Fibroblast of lung (primary cell): ENCODE measurements at regions not wholly inside any gene's neighbourhood (a gene's known extent, or its start where the extent isn't known, plus 50 kb on each side); places are given as distances from the start of the nearest gene placed in this dataset.

Experiments used
- DNase-seq, 2 donors: peaks; one replicate each; pipeline versions ENCODE4 v3.0.0 to v3.0.0-alpha.2; 2010; ENCODE audit warnings: low read depth in 2 of 2
- H2AFZ ChIP-seq: 2 replicates; pipeline ENCODE4 v1.5.1; 2012; ENCODE audit warnings: low read length, control low read depth, inconsistent platforms
- H3K27ac ChIP-seq: 2 replicates; pipeline ENCODE4 v1.5.1; 2011; ENCODE audit warnings: low read length, control low read depth; ENCODE audit not compliant: insufficient read depth
- H3K27me3 ChIP-seq: 2 replicates; pipeline ENCODE4 v1.5.1; 2011; ENCODE audit warnings: mild to moderate bottlenecking, low read length; ENCODE audit not compliant: control insufficient read depth, insufficient read depth
- H3K36me3 ChIP-seq: 2 replicates; pipeline ENCODE4 v1.5.1; 2011; ENCODE audit warnings: low read length; ENCODE audit not compliant: control insufficient read depth, insufficient read depth
- H3K4me1 ChIP-seq: 2 replicates; pipeline ENCODE4 v1.5.1; 2011; ENCODE audit warnings: low read length; ENCODE audit not compliant: control insufficient read depth, insufficient read depth; ENCODE audit errors: extremely low read depth
- H3K4me2 ChIP-seq: 2 replicates; pipeline ENCODE4 v1.5.1; 2011; ENCODE audit warnings: low read length, control low read depth; ENCODE audit not compliant: insufficient read depth; ENCODE audit errors: extremely low read depth
- H3K4me3 ChIP-seq, 4 experiments: fragments of 200-600 bp in 1 of 4; sonication (generic) in 1 of 4; replicated peaks in 1 of 4; 2 replicates each; pipeline ENCODE4 v1.5.1; 2011 to 2016; ENCODE audit warnings: low read length in 4 of 4, low read depth in 3 of 4, mild to moderate bottlenecking in 3 of 4, control low read depth in 2 of 4, inconsistent platforms in 1 of 4, mixed read lengths in 1 of 4; ENCODE audit not compliant: insufficient read depth in 1 of 4; ENCODE audit errors: control extremely low read depth in 1 of 4
- H3K79me2 ChIP-seq: 2 replicates; pipeline ENCODE4 v1.5.1; 2012; ENCODE audit warnings: mild to moderate bottlenecking, low read length, inconsistent platforms; ENCODE audit not compliant: control insufficient read depth, insufficient read depth
- H3K9ac ChIP-seq: 2 replicates; pipeline ENCODE4 v1.5.1; 2011; ENCODE audit warnings: mild to moderate bottlenecking, low read length, control low read depth; ENCODE audit not compliant: insufficient read depth
- H3K9me3 ChIP-seq: 2 replicates; pipeline ENCODE4 v1.5.1; 2012; ENCODE audit warnings: low read depth, low read length; ENCODE audit not compliant: control insufficient read depth, insufficient read depth
- H4K20me1 ChIP-seq: 2 replicates; pipeline ENCODE4 v1.5.1; 2011; ENCODE audit warnings: low read length; ENCODE audit not compliant: control insufficient read depth, insufficient read depth; ENCODE audit errors: extremely low read depth
- EZH2 ChIP-seq: IDR thresholded peaks from 2 replicates; pipeline ENCODE4 v1.5.1; 2012; ENCODE audit warnings: low read length, control low read depth, mild to moderate bottlenecking; ENCODE audit errors: missing control alignments
- TF ChIP-seq, protein P1 (sequence below), 2 donors: IDR thresholded peaks in 1 of 2; conservative IDR thresholded peaks in 1 of 2; 1 replicate in 1 of 2; 2 replicates in 1 of 2; pipeline ENCODE4 v1.5.1; 2011 to 2012; ENCODE audit warnings: low read length in 2 of 2, control low read depth in 1 of 2, inconsistent platforms in 1 of 2, low read depth in 1 of 2, mild to moderate bottlenecking in 1 of 2

GRCh38 chr9:27864644-27865438 is 291.6 kb upstream of the C9orf72 start:
- no peak overlapping the region for H3K9ac ChIP-seq
- peak; percentile 4 to 65 for DNase-seq
- H4K20me1 ChIP-seq = no peaks in the 10 kb centered on the region
- no peak overlapping the region for H3K4me2 ChIP-seq
- no peaks in the 10 kb centered on the region for H3K4me1 ChIP-seq
- no peak overlapping the region for H3K27ac ChIP-seq
- no peaks in the 10 kb centered on the region for H3K9me3 ChIP-seq
- no peak overlapping the region for H3K4me3 ChIP-seq
- H3K27me3 ChIP-seq = no peaks in the 10 kb centered on the region
- TF ChIP-seq, protein P1, sequence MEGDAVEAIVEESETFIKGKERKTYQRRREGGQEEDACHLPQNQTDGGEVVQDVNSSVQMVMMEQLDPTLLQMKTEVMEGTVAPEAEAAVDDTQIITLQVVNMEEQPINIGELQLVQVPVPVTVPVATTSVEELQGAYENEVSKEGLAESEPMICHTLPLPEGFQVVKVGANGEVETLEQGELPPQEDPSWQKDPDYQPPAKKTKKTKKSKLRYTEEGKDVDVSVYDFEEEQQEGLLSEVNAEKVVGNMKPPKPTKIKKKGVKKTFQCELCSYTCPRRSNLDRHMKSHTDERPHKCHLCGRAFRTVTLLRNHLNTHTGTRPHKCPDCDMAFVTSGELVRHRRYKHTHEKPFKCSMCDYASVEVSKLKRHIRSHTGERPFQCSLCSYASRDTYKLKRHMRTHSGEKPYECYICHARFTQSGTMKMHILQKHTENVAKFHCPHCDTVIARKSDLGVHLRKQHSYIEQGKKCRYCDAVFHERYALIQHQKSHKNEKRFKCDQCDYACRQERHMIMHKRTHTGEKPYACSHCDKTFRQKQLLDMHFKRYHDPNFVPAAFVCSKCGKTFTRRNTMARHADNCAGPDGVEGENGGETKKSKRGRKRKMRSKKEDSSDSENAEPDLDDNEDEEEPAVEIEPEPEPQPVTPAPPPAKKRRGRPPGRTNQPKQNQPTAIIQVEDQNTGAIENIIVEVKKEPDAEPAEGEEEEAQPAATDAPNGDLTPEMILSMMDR (conservative IDR thresholded peaks at IDR 0.05 in 1 of 2, IDR thresholded peaks at IDR 0.05 in 1 of 2; ENCODE audit: low read depth in 1 of 2, low read length in 2 of 2) = no peak
- TF ChIP-seq EZH2 = no peak
- H3K79me2 ChIP-seq = no peaks in the 10 kb centered on the region
- no peaks in the 10 kb centered on the region for H3K36me3 ChIP-seq
- H2AFZ ChIP-seq = no peak overlapping the region

- TF ChIP-seq, protein P1 (conservative IDR thresholded peaks at IDR 0.05 in 1 of 2, IDR thresholded peaks at IDR 0.05 in 1 of 2; ENCODE audit: low read depth in 1 of 2, low read length in 2 of 2) = no peak
- TF ChIP-seq EZH2 = no peak
- Histone ChIP-seq H3K9ac (no peak overlapping the region), H3K9me3 (no peaks in the 10 kb centered on the region), H3K27me3 (no peaks in the 10 kb centered on the region), H3K4me2 (no peak overlapping the region), H3K4me1 (no peaks in the 10 kb centered on the region), H4K20me1 (no peaks in the 10 kb centered on the region), H3K79me2 (no peaks in the 10 kb centered on the region), H3K4me3 (no peak overlapping the region), H2AFZ (no peak overlapping the region), H3K36me3 (no peaks in the 10 kb centered on the region), H3K27ac (no peak overlapping the region)
- no peak for DNase-seq
Measured at GRCh38 chr9:27866741-27867140, 293.5 kb upstream of the C9orf72 start.

DNA sequence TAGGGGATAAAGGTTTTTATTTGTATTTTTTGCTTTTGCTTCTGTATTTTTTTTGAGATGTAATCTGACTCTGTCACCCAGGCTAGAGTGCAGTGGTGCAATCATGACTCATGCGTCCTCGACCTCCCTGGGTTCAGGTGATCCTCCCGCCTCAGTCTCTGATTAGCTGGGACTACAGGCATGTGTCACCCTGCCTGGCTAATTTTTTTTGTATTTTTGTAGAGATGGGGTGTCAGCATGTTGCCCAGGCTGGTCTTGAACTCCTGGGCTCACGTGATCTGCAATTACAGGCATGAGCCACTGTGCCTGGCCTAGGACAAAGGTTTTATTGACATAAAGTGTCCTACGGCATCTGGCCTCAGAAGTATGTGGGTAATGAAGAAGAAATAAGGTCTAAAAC is 297.1 kb upstream of the C9orf72 start:
- H4K20me1 ChIP-seq = no peaks in the 10 kb centered on the region
- no peaks in the 10 kb centered on the region for H3K4me1 ChIP-seq
- H3K27ac ChIP-seq = no peak overlapping the region
- TF ChIP-seq, protein P1 (conservative IDR thresholded peaks at IDR 0.05 in 1 of 2, IDR thresholded peaks at IDR 0.05 in 1 of 2; ENCODE audit: low read depth in 1 of 2, low read length in 2 of 2) = no peak
- no peak for TF ChIP-seq EZH2
- H3K9ac ChIP-seq = no peak overlapping the region
- no peaks in the 10 kb centered on the region for H3K27me3 ChIP-seq
- no peak overlapping the region for H3K4me3 ChIP-seq
- no peaks in the 10 kb centered on the region for H3K36me3 ChIP-seq
- no peak overlapping the region for H3K4me2 ChIP-seq
- H3K79me2 ChIP-seq = no peaks in the 10 kb centered on the region
- DNase-seq = no peak
- no peaks in the 10 kb centered on the region for H3K9me3 ChIP-seq
- no peak overlapping the region for H2AFZ ChIP-seq
